Mesenchymal stem cell (in vitro differentiated cells and primary cell): ENCODE measurements at regions not wholly inside any gene's neighbourhood (a gene's known extent, or its start where the extent isn't known, plus 50 kb on each side); places are given as distances from the start of the nearest gene placed in this dataset.
A peak's percentile ranks its signal among the peaks of the same experiment; 100 is the strongest.

Experiments used
- DNase-seq: peaks from one replicate; pipeline ENCODE4 v3.0.0-alpha.2; 2013
- H2AFZ ChIP-seq: one replicate; pipeline ENCODE4 v1.6.1; 2013; ENCODE audit warnings: low read depth, mild to moderate bottlenecking, control low read depth, inconsistent platforms, low read length, moderate library complexity
- H2AK5ac ChIP-seq: 2 replicates; pipeline ENCODE4 v1.6.1; 2013; ENCODE audit warnings: low read length, moderate library complexity, mild to moderate bottlenecking, inconsistent platforms; ENCODE audit not compliant: severe bottlenecking
- H2BK120ac ChIP-seq: one replicate; pipeline ENCODE4 v1.6.1; 2013; ENCODE audit warnings: low read depth, mild to moderate bottlenecking, inconsistent platforms, low read length, moderate library complexity
- H2BK12ac ChIP-seq, 2 experiments: one replicate each; pipeline ENCODE4 v1.6.1; 2013; ENCODE audit warnings: inconsistent platforms in 2 of 2, low read length in 2 of 2, mild to moderate bottlenecking in 2 of 2, moderate library complexity in 2 of 2, control low read depth in 1 of 2
- H2BK15ac ChIP-seq: one replicate; pipeline ENCODE4 v1.6.1; 2013; ENCODE audit warnings: mild to moderate bottlenecking, low read depth, inconsistent platforms; ENCODE audit not compliant: poor library complexity, severe bottlenecking
- H2BK5ac ChIP-seq: 2 replicates; pipeline ENCODE4 v1.6.1; 2013; ENCODE audit warnings: low read depth, mild to moderate bottlenecking, low read length, control low read depth, inconsistent platforms; ENCODE audit not compliant: poor library complexity, severe bottlenecking
- H3K14ac ChIP-seq, 2 experiments: one replicate each; pipeline ENCODE4 v1.6.1; 2013; ENCODE audit warnings: inconsistent platforms in 2 of 2, low read length in 2 of 2, control low read depth in 1 of 2, mild to moderate bottlenecking in 1 of 2, moderate library complexity in 1 of 2
- H3K18ac ChIP-seq, 2 experiments: one replicate each; pipeline ENCODE4 v1.6.1; 2013; ENCODE audit warnings: inconsistent platforms in 2 of 2, low read length in 2 of 2, control low read depth in 1 of 2, low read depth in 1 of 2, mild to moderate bottlenecking in 1 of 2
- H3K23ac ChIP-seq, 2 experiments: one replicate each; pipeline ENCODE4 v1.6.1; 2013; ENCODE audit warnings: inconsistent platforms in 2 of 2, low read length in 2 of 2, mild to moderate bottlenecking in 2 of 2, moderate library complexity in 2 of 2, control low read depth in 1 of 2
- H3K27ac ChIP-seq: 2 replicates; pipeline ENCODE4 v1.5.1; 2013; ENCODE audit warnings: mild to moderate bottlenecking, moderate library complexity, low read length, control low read depth, inconsistent platforms; ENCODE audit not compliant: poor library complexity, severe bottlenecking
- H3K27me3 ChIP-seq, 2 experiments: 2 replicates each; pipeline versions ENCODE4 v1.6.1 to v1.7.0; 2013; ENCODE audit warnings: low read length in 2 of 2, mild to moderate bottlenecking in 2 of 2, moderate library complexity in 2 of 2, control low read depth in 1 of 2, inconsistent platforms in 1 of 2; ENCODE audit not compliant: control insufficient read depth in 1 of 2, insufficient read depth in 1 of 2
- H3K36me3 ChIP-seq, 2 experiments: 2 replicates each; pipeline versions ENCODE4 v1.6.1 to v1.7.0; 2013; ENCODE audit warnings: low read length in 2 of 2, control low read depth in 1 of 2, inconsistent platforms in 1 of 2, low read depth in 1 of 2, mild to moderate bottlenecking in 1 of 2; ENCODE audit not compliant: insufficient read depth in 2 of 2, control insufficient read depth in 1 of 2
- H3K4ac ChIP-seq, 2 experiments: one replicate each; pipeline ENCODE4 v1.6.1; 2013; ENCODE audit warnings: inconsistent platforms in 2 of 2, low read length in 2 of 2, mild to moderate bottlenecking in 2 of 2, moderate library complexity in 2 of 2, control low read depth in 1 of 2, low read depth in 1 of 2
- H3K4me1 ChIP-seq: 2 replicates; pipeline ENCODE4 v1.6.1; 2013; ENCODE audit warnings: low read depth, low read length, control low read depth; ENCODE audit not compliant: control insufficient read depth, insufficient read depth
- H3K4me2 ChIP-seq: 2 replicates; pipeline ENCODE4 v1.6.1; 2013; ENCODE audit warnings: low read length, mild to moderate bottlenecking, inconsistent platforms; ENCODE audit not compliant: poor library complexity, severe bottlenecking
- H3K4me3 ChIP-seq, 2 experiments: 2 replicates each; pipeline versions ENCODE4 v1.5.1 to v1.7.0; 2013; ENCODE audit warnings: low read length in 2 of 2, mild to moderate bottlenecking in 2 of 2, control low read depth in 1 of 2, low read depth in 1 of 2; ENCODE audit not compliant: insufficient read depth in 1 of 2
- H3K79me1 ChIP-seq: replicated peaks from 2 replicates; pipeline ENCODE4 v1.6.1; 2013; ENCODE audit warnings: mild to moderate bottlenecking, control low read depth, low read length, inconsistent platforms; ENCODE audit not compliant: poor library complexity, severe bottlenecking
- H3K9ac ChIP-seq: 2 replicates; pipeline ENCODE4 v1.7.0; 2013; ENCODE audit warnings: mild to moderate bottlenecking, low read length, moderate library complexity
- H3K9me3 ChIP-seq: 2 replicates; pipeline ENCODE4 v1.7.0; 2013; ENCODE audit warnings: mild to moderate bottlenecking, low read length; ENCODE audit not compliant: control insufficient read depth
- H4K8ac ChIP-seq: one replicate; pipeline ENCODE4 v1.6.1; 2013; ENCODE audit warnings: inconsistent platforms, mild to moderate bottlenecking, low read length, moderate library complexity
- H4K91ac ChIP-seq: one replicate; pipeline ENCODE4 v1.6.1; 2013; ENCODE audit warnings: mild to moderate bottlenecking, low read length, inconsistent platforms
- WGBS: methylation state at CpG from one replicate; pipeline ENCODE4 v1.1.7; 2013; ENCODE audit warnings: mixed read lengths; 5-methylcytosine and 5-hydroxymethylcytosine counted together

- H2AFZ ChIP-seq: no peak overlapping the region
- H2AK5ac ChIP-seq: no peak overlapping the region
These were observed 899.0 kb downstream of the KCNJ2 start for GRCh38 chr17:71068408-71068750.

GRCh38 chr17:71071041-71071440 is 901.7 kb downstream of the KCNJ2 start:
- Histone ChIP-seq H3K36me3 (no peaks in the 10 kb centered on the region), H3K9me3 (no peaks in the 10 kb centered on the region), H3K4me3 (no peak overlapping the region), H4K91ac (no peak overlapping the region), H4K8ac (no peak overlapping the region), H3K79me1 (no peaks in the 10 kb centered on the region), H3K14ac (peak overlapping the region in 1 of 2 experiments; percentile 41), H3K9ac (peak overlapping the region; percentile 1), H3K18ac (no peak overlapping the region), H3K4ac (no peak overlapping the region), H2AK5ac (no peak overlapping the region), H3K4me2 (no peak overlapping the region), H2AFZ (no peak overlapping the region), H2BK120ac (no peak overlapping the region), H3K27ac (no peak overlapping the region), H2BK5ac (no peak overlapping the region), H2BK15ac (no peak overlapping the region), H3K27me3 (no peaks in the 10 kb centered on the region), H2BK12ac (no peak overlapping the region), H3K4me1 (no peaks in the 10 kb centered on the region), H3K23ac (no peak overlapping the region)
- 99% methylated on average over 4 of the region's 4 CpGs for WGBS
- DNase-seq: no peak

More at GRCh38 chr17:71068408-71068750, 899.0 kb downstream of the KCNJ2 start:
- H3K9me3 ChIP-seq: no peaks in the 10 kb centered on the region
- H2BK15ac ChIP-seq: no peak overlapping the region
- peak overlapping the region; percentile 63 for H3K9ac ChIP-seq
- H3K36me3 ChIP-seq: no peaks in the 10 kb centered on the region
- peak overlapping the region; percentile 37 for H3K27ac ChIP-seq
- no peak overlapping the region for H3K14ac ChIP-seq
- H3K4me2 ChIP-seq: no peak overlapping the region
- no peak for DNase-seq
- H3K4me1 ChIP-seq: no peaks in the 10 kb centered on the region
- H3K79me1 ChIP-seq: no peaks in the 10 kb centered on the region
- H4K91ac ChIP-seq: no peak overlapping the region
- no peak overlapping the region for H2BK120ac ChIP-seq
- H2BK5ac ChIP-seq: no peak overlapping the region
- no peak overlapping the region for H4K8ac ChIP-seq
- no peak overlapping the region for H3K4me3 ChIP-seq
- H3K4ac ChIP-seq: no peak overlapping the region
- no peak overlapping the region for H3K23ac ChIP-seq
- H3K18ac ChIP-seq: no peak overlapping the region
- H2BK12ac ChIP-seq: no peak overlapping the region
- H3K27me3 ChIP-seq: no peaks in the 10 kb centered on the region

- H2AFZ ChIP-seq: peak overlapping the region; percentile 46
- H3K18ac ChIP-seq: peak overlapping the region; percentile 16 to 75
- H2BK12ac ChIP-seq: no peak overlapping the region
- no peak overlapping the region for H2BK120ac ChIP-seq
- H3K14ac ChIP-seq: no peak overlapping the region
- H3K23ac ChIP-seq: no peak overlapping the region
- no peak overlapping the region for H3K27ac ChIP-seq
- H2BK15ac ChIP-seq: peak overlapping the region; percentile 73
- no peak overlapping the region for H2AK5ac ChIP-seq
- H3K4ac ChIP-seq: no peak overlapping the region
- no peak overlapping the region for H3K4me2 ChIP-seq
- peak overlapping the region in 1 of 2 experiments; percentile 59 for H3K4me3 ChIP-seq
- no peak overlapping the region for H2BK5ac ChIP-seq
- H3K36me3 ChIP-seq: no peaks in the 10 kb centered on the region
- H3K27me3 ChIP-seq: no peaks in the 10 kb centered on the region
- peak overlapping the region; percentile 74 for H3K9ac ChIP-seq
- no peaks in the 10 kb centered on the region for H3K9me3 ChIP-seq
- H4K91ac ChIP-seq: no peak overlapping the region
- no peak overlapping the region for H4K8ac ChIP-seq
- WGBS: 4% methylated on average over 9 of the region's 10 CpGs
- DNase-seq: peak; percentile 99
- no peaks in the 10 kb centered on the region for H3K4me1 ChIP-seq
- no peaks in the 10 kb centered on the region for H3K79me1 ChIP-seq
These were observed 902.5 kb downstream of the KCNJ2 start for GRCh38 chr17:71071837-71072236.

GRCh38 chr17:71080937-71081336 is 911.6 kb downstream of the KCNJ2 start:
- no peaks in the 10 kb centered on the region for H3K79me1 ChIP-seq
- no peak overlapping the region for H3K23ac ChIP-seq
- H3K27me3 ChIP-seq: no peaks in the 10 kb centered on the region
- no peak overlapping the region for H2AK5ac ChIP-seq
- no peak overlapping the region for H3K4me3 ChIP-seq
- no peak overlapping the region for H4K8ac ChIP-seq
- H3K14ac ChIP-seq: no peak overlapping the region
- no peaks in the 10 kb centered on the region for H3K9me3 ChIP-seq
- no peak overlapping the region for H3K9ac ChIP-seq
- no peaks in the 10 kb centered on the region for H3K4me1 ChIP-seq
- H3K18ac ChIP-seq: no peak overlapping the region
- H2BK5ac ChIP-seq: no peak overlapping the region
- no peak overlapping the region for H2AFZ ChIP-seq
- 83% methylated on average over 11 of the region's 11 CpGs for WGBS
- H3K4me2 ChIP-seq: no peak overlapping the region
- no peak overlapping the region for H2BK12ac ChIP-seq
- DNase-seq: no peak
- H2BK120ac ChIP-seq: no peak overlapping the region
- no peak overlapping the region for H2BK15ac ChIP-seq
- no peak overlapping the region for H3K27ac ChIP-seq
- H3K36me3 ChIP-seq: no peaks in the 10 kb centered on the region
- H3K4ac ChIP-seq: no peak overlapping the region
- no peak overlapping the region for H4K91ac ChIP-seq
